ENCODE measurements at regions not wholly inside any gene's neighbourhood (a gene's known extent, or its start where the extent isn't known, plus 50 kb on each side); places are given as distances from the start of the nearest gene placed in this dataset.

- no peak for TF ChIP-seq KAT7 (CRISPR knock-in tag; IDR thresholded peaks at IDR 0.05; ENCODE audit: borderline replicate concordance)
- TF ChIP-seq NRF1 (conservative IDR thresholded peaks at IDR 0.05 in 1 of 2, IDR thresholded peaks at IDR 0.05 in 1 of 2) = no peak
- no peak for TF ChIP-seq TCF7L2 (IDR thresholded peaks at IDR 0.05; ENCODE audit: low read depth, low read length)
- no peak for TF ChIP-seq POLR2A (conservative IDR thresholded peaks at IDR 0.05)
- no peak for TF ChIP-seq E2F1 (CRISPR knock-in tag; IDR thresholded peaks at IDR 0.05)
- no peak for TF ChIP-seq E2F4 (CRISPR knock-in tag; IDR thresholded peaks at IDR 0.05; ENCODE audit: low read depth)
Measured at GRCh38 chr3:166764698-166765318, 615.3 kb downstream of the ZBBX start.

Measured in K562 (cell line).